PC-3 (cell line): ENCODE measurements at regions not wholly inside any gene's neighbourhood (a gene's known extent, or its start where the extent isn't known, plus 50 kb on each side); places are given as distances from the start of the nearest gene placed in this dataset.
"Not testable (repeated sequence)": the region's sequence is repeated elsewhere in the genome, so short reads cannot be mapped to it uniquely, and the experiment has no call there.

ENCODE experiments used
- ATAC-seq: fragments of 200-7000 bp; cut with Tn5 transposase; 2 replicates; pipeline ENCODE4 v1.9.1; 2020; ENCODE audit warnings: mild to moderate bottlenecking, moderate library complexity
- BruUV-seq: library from RNA; stranded (reverse); fragments of 400-500 nt; replicated peaks from 2 replicates; lab custom pipeline; 2021; lab: Mats Ljungman, UMichigan
- CTCF ChIA-PET: fragments of 300-600 bp; sonication (Branson Sonifier 250); formaldehyde crosslinking; loops from one replicate; lab custom pipeline; 2022; ENCODE audit warnings: antibody characterized with exemption; lab: Charles Lee
- POLR2A ChIA-PET: fragments of 300-600 bp; sonication (Branson Sonifier 250); formaldehyde crosslinking; loops from one replicate; lab custom pipeline; 2022; ENCODE audit warnings: antibody characterized with exemption; ENCODE audit not compliant: unreplicated experiment; lab: Charles Lee
- DNase-seq: peaks from one replicate; pipeline ENCODE4 v3.0.0-alpha.2; 2015
- H2AFZ ChIP-seq: fragments of 300-600 bp; sonication (generic); 2 replicates; pipeline ENCODE4 v1.6.0; 2016; ENCODE audit warnings: antibody characterized with exemption, low read length
- H3F3A ChIP-seq: fragments of 300-600 bp; sonication (generic); one replicate; pipeline ENCODE4 v1.6.0; 2017; ENCODE audit warnings: antibody characterized with exemption, low read length, control low read depth, mild to moderate bottlenecking; ENCODE audit not compliant: unreplicated experiment
- H3K27ac ChIP-seq: fragments of 300-600 bp; sonication (generic); 2 replicates; pipeline ENCODE4 v1.5.1; 2016; ENCODE audit warnings: mild to moderate bottlenecking, low read length
- H3K27me3 ChIP-seq: fragments of 300-600 bp; sonication (generic); 2 replicates; pipeline ENCODE4 v1.6.1; 2016; ENCODE audit warnings: low read length, mixed read lengths
- H3K36me3 ChIP-seq: fragments of 300-600 bp; sonication (generic); 2 replicates; pipeline ENCODE4 v1.6.1; 2016; ENCODE audit warnings: low read depth, mixed run types, low read length, mixed read lengths
- H3K4me1 ChIP-seq: fragments of 300-600 bp; sonication (generic); 2 replicates; pipeline ENCODE4 v1.5.1; 2016; ENCODE audit warnings: low read length; ENCODE audit not compliant: insufficient read depth
- H3K4me2 ChIP-seq: fragments of 300-600 bp; sonication (generic); 2 replicates; pipeline ENCODE4 v1.6.0; 2016; ENCODE audit warnings: low read length
- H3K4me3 ChIP-seq: fragments of 300-600 bp; sonication (generic); 2 replicates; pipeline ENCODE4 v1.5.1; 2016; ENCODE audit warnings: mild to moderate bottlenecking, low read length, mixed read lengths
- H3K79me2 ChIP-seq: fragments of 300-600 bp; sonication (generic); 2 replicates; pipeline ENCODE4 v1.6.1; 2017; ENCODE audit warnings: low read length, mixed read lengths
- H3K9ac ChIP-seq: fragments of 300-600 bp; sonication (generic); 2 replicates; pipeline ENCODE4 v1.6.0; 2016; ENCODE audit warnings: mild to moderate bottlenecking, low read length
- H3K9me2 ChIP-seq: fragments of 300-600 bp; sonication (generic); replicated peaks from 2 replicates; pipeline ENCODE4 v1.6.1; 2016; ENCODE audit warnings: mixed run types, low read length, mixed read lengths
- H3K9me3 ChIP-seq: fragments of 300-600 bp; sonication (generic); 2 replicates; pipeline ENCODE4 v1.6.1; 2016; ENCODE audit warnings: low read length, mixed read lengths
- H4K20me1 ChIP-seq: fragments of 300-600 bp; sonication (generic); 2 replicates; pipeline ENCODE4 v1.6.1; 2016; ENCODE audit warnings: low read length, mixed read lengths
- EZH2 ChIP-seq: fragments of 300-600 bp; sonication (generic); IDR thresholded peaks from one replicate; pipeline ENCODE4 v1.6.1; 2017; ENCODE audit warnings: antibody characterized with exemption, mild to moderate bottlenecking, low read length; ENCODE audit not compliant: unreplicated experiment
- EZH2phosphoT487 ChIP-seq: fragments of 300-600 bp; sonication (generic); IDR thresholded peaks from 2 replicates; pipeline ENCODE4 v1.6.1; 2018; ENCODE audit warnings: mild to moderate bottlenecking, antibody characterized with exemption, low read length, borderline replicate concordance
- intact Hi-C: fragments of 100-400 bp; cut with micrococcal nuclease; formaldehyde crosslinking; loops from 2 replicates; pipeline ENCODE4 v1.9.0; 2023
- TF ChIP-seq, protein P1 (sequence below): fragments of 300-600 bp; sonication (generic); conservative IDR thresholded peaks from 2 replicates; pipeline ENCODE4 v1.5.1; 2017; ENCODE audit warnings: antibody characterized with exemption, low read depth, mild to moderate bottlenecking, low read length

DNA sequence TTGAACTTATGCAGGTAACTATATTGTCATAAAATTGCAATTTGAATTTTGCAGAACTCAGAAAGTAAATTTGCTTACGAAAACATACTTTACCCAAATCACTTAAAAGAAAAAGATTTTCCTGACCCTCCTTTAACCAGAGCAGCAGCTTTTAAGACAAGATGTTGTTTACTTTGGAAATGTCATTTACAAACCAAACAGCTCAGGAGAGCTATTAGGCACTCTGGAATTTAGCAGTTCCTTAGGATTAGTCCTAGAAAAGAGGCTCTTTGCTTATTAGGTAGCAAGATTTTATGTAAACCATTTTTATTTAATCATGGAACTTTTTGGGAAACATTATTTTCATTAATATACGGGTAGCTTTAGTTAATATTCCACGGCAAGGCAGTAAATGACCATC is 765.7 kb upstream of the POU3F4 start:
- no TSS peak for BruUV-seq
- TF ChIP-seq, protein P1, sequence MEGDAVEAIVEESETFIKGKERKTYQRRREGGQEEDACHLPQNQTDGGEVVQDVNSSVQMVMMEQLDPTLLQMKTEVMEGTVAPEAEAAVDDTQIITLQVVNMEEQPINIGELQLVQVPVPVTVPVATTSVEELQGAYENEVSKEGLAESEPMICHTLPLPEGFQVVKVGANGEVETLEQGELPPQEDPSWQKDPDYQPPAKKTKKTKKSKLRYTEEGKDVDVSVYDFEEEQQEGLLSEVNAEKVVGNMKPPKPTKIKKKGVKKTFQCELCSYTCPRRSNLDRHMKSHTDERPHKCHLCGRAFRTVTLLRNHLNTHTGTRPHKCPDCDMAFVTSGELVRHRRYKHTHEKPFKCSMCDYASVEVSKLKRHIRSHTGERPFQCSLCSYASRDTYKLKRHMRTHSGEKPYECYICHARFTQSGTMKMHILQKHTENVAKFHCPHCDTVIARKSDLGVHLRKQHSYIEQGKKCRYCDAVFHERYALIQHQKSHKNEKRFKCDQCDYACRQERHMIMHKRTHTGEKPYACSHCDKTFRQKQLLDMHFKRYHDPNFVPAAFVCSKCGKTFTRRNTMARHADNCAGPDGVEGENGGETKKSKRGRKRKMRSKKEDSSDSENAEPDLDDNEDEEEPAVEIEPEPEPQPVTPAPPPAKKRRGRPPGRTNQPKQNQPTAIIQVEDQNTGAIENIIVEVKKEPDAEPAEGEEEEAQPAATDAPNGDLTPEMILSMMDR = no peak
- TF ChIP-seq EZH2phosphoT487 (no peak), EZH2 (no peak)
- ChIA-PET POLR2A (no interaction called here), CTCF (no interaction called here)
- DNase-seq (no peak), ATAC-seq (peak; percentile 54; the same call in 1 of the 2 replicates)
- Histone ChIP-seq H3K9ac (no peak overlapping the region), H3K79me2 (no peaks in the 10 kb centered on the region), H3K27me3 (no peaks in the 10 kb centered on the region), H2AFZ (no peak overlapping the region), H3F3A (no peaks in the 10 kb centered on the region), H4K20me1 (no peaks in the 10 kb centered on the region), H3K9me2 (no peaks in the 10 kb centered on the region), H3K4me2 (no peak overlapping the region), H3K27ac (no peak overlapping the region), H3K4me3 (no peak overlapping the region), H3K36me3 (no peaks in the 10 kb centered on the region), H3K4me1 (no peaks in the 10 kb centered on the region), H3K9me3 (no peaks in the 10 kb centered on the region)
- intact Hi-C loops = no loop called here

DNA sequence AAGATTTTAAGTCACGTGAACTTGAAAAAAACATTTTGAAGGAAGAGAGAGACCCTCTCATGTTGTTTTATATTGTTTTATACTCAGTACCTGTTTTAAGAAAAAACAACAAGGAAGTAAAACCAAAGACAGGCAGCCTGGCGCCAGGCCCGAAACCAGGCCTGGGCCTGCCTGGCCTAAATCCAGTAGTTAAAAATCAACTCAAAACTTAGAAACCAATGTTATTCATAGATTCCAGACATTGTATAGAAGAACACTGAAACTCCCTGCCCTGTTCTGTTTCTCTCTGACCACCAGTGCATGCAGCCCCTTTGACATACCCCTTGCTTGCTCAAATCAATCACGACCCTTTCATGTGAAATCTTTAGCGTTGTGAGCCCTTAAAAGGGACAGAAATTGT is 762.4 kb upstream of the POU3F4 start:
- H3K9me3 ChIP-seq, H3K4me3 ChIP-seq, POLR2A ChIA-PET, H3F3A ChIP-seq, ATAC-seq, H3K27me3 ChIP-seq, H3K9me2 ChIP-seq, intact Hi-C loops, BruUV-seq, DNase-seq, H3K4me2 ChIP-seq, CTCF ChIA-PET, H3K27ac ChIP-seq, H3K9ac ChIP-seq, H4K20me1 ChIP-seq, H3K79me2 ChIP-seq, H2AFZ ChIP-seq, H3K36me3 ChIP-seq: not testable (repeated sequence)
- H3K4me1 ChIP-seq = peaks cover 12% of the 10 kb centered on the region

DNA sequence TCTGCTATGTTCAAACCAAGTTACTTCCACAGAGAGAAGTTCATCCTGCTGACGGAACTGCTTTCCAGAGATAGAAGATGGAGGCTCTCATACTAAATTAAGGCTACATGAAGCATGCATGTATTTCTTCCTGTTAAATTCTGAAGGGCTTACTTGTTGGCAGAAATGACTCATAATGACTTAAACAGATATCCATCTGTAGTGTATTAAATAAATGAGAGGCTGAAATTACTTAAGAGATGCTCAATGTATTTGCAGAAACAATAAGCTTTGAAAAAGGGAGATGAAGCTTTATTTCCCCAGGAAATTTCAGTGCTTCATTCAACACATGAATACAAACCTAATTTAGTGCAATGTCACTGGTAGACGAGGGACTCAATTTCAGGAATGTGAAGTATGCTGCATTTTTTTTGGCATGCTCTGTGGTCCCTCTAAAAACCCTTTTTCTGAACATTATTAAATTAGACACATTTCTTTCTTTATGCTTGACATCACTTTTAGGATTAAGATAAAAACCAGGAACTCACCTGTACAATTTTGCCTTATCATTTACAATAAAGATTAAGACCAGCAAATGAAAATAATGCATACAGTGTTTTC is 759.1 kb upstream of the POU3F4 start:
- POLR2A ChIA-PET = no interaction called here
- Histone ChIP-seq H3K9me3 (no peaks in the 10 kb centered on the region), H4K20me1 (no peaks in the 10 kb centered on the region), H3K4me1 (peaks cover 12% of the 10 kb centered on the region), H3K36me3 (no peaks in the 10 kb centered on the region), H3K4me2 (0 out of 2 replicates have a peak overlapping the region, but pooled peaks have one; percentile 18), H3K27me3 (no peaks in the 10 kb centered on the region), H3K27ac (no peak overlapping the region), H3K9ac (no peak overlapping the region), H2AFZ (peak overlapping the region; percentile 38; the same call in 1 of the 2 replicates), H3K79me2 (no peaks in the 10 kb centered on the region), H3K9me2 (no peaks in the 10 kb centered on the region), H3K4me3 (no peak overlapping the region), H3F3A (no peaks in the 10 kb centered on the region)
- no TSS peak for BruUV-seq
- peak; percentile 57 for DNase-seq
- TF ChIP-seq EZH2phosphoT487 = no peak
- TF ChIP-seq, protein P1 = no peak
- TF ChIP-seq EZH2 = no peak
- ATAC-seq = peak; percentile 88
- intact Hi-C loops = no loop called here
- CTCF ChIA-PET = no interaction called here
